ENCODE measurements at regions not wholly inside any gene's neighbourhood (a gene's known extent, or its start where the extent isn't known, plus 50 kb on each side); places are given as distances from the start of the nearest gene placed in this dataset.
"Not testable (repeated sequence)": the region's sequence is repeated elsewhere in the genome, so short reads cannot be mapped to it uniquely, and the experiment has no call there.

DNA sequence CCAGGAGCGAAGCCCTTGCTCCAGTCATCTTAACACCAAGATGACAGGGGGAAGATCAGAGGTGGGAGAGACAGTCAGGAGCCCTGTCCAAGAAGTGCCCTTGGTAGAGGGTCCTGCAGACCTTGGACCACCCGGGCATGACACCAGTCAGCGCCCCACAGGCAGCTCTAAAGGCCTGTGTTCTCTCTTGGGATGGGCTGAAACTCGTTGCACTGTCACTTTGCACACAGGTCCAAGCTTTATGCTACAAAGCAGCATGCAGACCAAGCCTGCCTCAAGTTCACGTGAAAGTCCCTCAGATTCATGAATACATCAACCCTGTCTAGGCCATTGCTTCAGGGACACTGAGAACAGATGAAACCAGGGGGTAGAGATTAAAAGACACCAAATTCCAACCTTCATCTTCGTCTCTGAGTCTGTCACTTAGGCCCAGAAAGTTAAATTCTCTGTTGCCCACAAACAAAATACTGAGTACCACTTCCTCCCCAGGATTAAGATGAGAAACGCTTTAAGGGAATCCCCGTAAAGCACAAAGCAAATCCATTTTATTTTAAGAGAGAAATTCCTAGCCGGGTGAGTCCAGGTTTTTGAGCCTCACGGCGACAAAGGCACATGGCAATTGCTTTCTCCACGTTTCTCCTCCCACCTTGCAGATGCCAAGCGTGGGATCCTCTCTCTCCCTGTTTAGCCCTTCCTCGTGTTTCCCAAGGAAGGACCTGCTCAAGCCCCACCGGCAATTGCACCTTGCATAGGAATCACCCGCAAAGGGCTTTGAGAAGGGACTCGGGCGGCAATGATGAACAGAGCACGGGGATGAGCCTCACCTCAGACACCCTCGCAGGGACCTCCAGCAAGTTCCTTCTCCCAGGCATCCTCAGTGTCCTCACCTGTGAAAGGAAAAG lies 75.0 kb upstream of the ID2 start:
- no peak for DNase-seq

- no peak for DNase-seq
Measured at GRCh38 chr2:8607606-8608005, 74.2 kb upstream of the ID2 start.

- no peak for DNase-seq
Measured at GRCh38 chr2:8608411-8608954, 73.4 kb upstream of the ID2 start.

DNA sequence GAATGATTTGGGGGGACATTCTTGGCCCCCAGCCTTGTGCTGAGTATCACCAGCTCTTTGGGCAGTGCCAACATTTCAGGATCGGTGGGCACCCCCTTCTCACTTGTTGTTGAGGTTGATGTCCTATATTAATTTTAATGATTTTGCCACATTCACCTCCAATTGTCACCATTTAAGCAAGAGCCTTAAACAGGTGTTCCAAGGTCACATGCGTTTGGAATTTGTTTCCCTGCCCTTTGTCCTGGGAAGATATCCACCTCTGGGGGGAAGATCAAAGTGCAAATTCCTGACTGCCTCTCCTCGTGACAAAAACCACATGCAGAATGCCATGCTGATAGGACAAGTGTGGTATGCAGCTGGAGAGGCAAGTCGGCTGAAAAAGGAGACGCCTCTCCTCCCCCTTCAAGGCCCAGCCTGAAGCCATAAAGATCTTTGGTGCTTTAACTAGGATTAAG lies 72.5 kb upstream of the ID2 start:
- no peak for DNase-seq

- not testable (repeated sequence) for DNase-seq
Measured at GRCh38 chr2:8610775-8611174, 71.1 kb upstream of the ID2 start.

- no peak for DNase-seq
Measured at GRCh38 chr2:8611246-8611645, 70.6 kb upstream of the ID2 start.

DNA sequence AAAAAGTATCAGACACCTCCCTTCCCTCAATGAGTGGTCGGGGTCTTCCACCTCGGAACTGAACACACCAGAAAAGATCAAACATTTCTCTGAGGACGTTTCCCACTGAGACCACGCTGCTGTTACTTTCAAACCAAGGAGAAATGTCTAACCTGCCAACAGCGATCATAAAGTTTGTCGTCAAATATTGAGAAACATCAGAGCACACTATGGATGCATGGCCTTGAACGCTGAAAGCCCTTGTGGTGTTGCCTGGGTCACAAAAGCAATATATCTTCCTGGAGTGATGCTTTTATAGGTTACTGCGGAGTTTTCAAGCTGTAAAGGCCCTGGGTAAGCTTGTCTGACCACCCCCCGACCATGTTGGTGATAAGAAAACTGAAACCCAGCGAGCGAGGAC lies 70.2 kb upstream of the ID2 start:
- no peak for DNase-seq

DNA sequence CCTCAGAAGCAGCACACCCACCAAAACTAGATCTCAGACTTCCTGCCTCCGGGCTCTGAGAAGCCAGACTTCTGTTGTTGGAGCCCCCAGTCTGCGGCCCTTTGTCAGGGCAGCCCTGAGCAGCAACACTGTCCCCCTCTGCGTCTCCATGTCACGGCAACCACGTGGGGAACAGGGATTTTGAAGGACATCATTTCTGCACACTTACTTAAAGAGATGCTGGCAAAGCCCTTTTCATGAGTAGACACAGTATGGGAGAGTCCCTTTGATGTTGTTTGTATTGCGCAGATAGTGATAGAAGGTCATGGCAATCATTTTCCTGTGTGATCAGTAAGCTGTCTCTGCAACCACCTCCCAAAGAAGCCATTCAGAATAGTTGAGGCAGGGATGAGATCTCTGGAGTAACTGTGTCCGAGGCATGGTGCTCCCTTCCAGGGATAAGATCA lies 69.1 kb upstream of the ID2 start:
- no peak for DNase-seq

DNA sequence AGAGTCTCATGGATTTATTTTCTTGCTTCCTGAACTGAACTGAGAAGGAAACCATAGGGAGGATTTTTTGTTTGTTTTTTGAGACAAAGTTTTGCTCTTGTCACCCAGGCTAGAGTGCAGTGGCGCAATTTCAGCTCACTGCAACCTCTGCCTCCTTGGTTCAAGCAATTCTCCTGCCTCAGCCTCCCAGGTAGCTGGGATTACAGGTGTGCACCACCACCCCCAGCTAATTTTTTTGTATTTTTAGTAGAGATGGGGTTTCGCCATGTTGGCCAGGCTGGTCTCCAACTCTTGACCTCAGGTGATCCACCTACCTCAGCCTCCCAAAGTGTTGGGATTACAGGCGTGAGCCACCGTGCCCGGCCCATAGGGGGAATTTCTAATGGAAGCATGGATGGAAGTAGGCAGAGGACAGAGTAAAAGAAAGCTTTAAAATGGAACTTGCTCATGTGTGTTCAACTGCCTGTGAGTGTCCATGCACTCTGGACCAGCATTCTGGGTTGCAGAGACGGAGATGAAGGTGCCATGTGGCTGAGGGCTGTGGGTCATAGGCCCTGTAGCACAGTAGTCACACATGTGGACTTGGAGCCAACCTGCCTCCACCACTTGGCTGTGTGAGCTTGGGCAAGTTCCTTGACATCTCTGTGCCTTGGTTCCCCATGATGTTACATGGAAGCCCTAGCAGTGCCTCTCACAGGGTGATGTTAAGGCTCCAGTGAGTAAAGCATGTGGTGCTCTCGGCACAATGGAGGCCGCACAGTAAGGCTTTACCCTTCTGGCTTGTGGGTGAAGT lies 68.5 kb upstream of the ID2 start:
- not testable (repeated sequence) for DNase-seq

- no peak for DNase-seq
Measured at GRCh38 chr2:8614646-8615045, 67.2 kb upstream of the ID2 start.

DNA sequence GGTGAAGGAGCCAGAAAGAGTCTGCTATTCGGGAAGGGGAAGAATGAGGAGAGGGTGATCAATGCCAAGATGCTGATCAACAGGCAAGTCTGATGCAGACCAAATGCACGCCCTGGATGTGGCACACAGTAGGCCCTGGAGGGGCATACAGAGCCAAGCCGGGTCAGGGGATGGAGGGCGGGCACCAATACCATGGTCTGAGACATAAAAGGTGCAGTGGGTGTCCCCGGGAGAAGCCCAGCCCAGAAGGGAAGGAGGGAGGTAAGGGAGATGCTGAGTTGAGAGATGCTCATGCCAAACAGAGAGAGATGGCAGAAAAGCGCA lies 66.6 kb upstream of the ID2 start:
- DNase-seq, result no peak

DNA sequence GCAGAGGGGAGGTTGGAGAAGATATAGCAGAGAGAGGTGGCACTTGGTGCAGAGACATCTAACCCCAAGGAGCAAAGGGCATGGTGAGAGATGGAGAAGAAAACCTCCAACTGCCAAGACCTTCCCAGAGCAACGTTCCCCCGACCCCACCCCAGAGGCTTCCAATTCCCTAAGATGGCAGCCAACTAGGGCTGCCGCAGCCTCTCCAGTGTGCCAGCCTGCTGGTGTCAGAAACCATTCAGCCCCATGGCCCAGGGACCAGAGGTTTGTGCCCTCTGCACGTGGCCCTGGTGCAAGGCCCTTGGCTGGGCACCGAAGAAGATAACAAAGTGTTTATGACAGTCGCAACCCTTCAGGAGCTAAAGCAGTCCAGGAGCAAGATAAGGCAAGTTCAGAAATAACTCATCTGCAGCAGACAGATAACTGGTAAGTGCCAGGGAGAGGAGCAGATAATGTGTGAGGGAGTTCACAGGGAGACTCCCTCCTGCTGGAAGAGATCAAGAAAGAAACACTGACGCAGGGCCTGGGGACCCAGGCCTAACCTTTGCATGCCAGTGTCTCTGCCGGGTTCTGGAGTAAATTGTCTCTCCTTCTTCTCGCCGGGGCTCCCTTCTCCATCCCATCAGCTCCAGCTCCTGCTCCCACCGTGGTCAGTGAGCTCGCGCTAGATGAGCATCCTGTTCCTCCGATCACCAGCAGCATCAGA lies 66.1 kb upstream of the ID2 start:
- no peak for DNase-seq

GRCh38 chr2:8617048-8617447 lies 64.8 kb upstream of the ID2 start:
- DNase-seq, result no peak

- no peak for DNase-seq
Measured at GRCh38 chr2:8617590-8617989, 64.3 kb upstream of the ID2 start.

GRCh38 chr2:8619071-8619470 lies 62.8 kb upstream of the ID2 start:
- no peak for DNase-seq

- no peak for DNase-seq
Measured at GRCh38 chr2:8620611-8621382, 61.1 kb upstream of the ID2 start.

GRCh38 chr2:8622199-8622911 lies 59.5 kb upstream of the ID2 start:
- no peak for DNase-seq

- no peak for DNase-seq
Measured at GRCh38 chr2:8622924-8623465, 58.9 kb upstream of the ID2 start.

DNA sequence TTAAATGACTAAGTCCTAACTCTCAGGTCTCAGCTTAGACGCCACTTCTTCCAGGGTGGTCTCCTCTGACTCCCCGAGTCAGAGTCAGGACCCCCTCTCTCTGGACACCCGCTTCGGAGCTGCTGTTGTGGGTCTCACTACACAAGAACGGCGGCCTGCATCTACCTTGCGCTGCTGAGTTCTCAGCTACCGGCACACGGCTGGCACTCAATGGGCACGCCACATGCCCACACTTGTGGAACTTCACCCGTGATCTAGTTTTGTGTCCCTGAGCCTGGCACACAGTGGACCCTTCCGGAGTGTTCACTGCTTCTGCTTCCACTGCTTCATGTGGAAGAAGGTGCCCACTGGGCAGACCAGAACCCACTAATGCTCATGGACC lies 58.3 kb upstream of the ID2 start:
- no peak for DNase-seq

DNA sequence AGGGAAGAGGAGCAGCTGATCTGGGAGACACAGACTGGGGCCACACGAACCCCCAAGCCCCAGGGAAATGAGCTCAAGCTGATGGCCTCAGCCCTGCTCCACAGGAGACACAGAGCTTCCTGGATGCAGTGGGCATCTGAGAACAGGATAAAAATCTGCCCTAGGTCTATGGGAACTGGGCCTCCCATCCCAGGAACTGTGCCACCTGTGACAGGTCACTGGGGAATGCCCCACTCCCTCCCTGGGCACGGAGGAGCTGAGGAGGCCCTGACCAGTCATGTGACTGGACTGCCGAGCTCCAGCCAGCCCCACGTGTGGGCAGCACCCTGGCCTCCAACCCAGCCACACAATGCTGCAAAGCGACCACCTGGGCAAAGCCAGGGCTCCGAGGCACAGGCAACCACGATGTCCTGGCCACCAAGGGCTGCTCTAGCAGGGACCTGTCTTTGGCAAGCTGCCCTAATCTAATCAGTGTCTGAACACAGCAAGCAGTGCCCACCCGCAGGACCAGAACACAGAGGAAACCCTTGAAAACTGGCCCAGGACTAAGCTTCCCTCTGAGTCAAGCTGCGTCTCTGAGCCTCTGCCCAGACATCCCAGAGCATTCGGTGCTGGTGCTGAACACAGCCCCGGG lies 57.8 kb upstream of the ID2 start:
- DNase-seq, result no peak

GRCh38 chr2:8624855-8625398 lies 56.9 kb upstream of the ID2 start:
- DNase-seq, result no peak

Measured in NCI-H1105 (cell line).